GM18951 (cell line): ENCODE measurements at regions not wholly inside any gene's neighbourhood (a gene's known extent, or its start where the extent isn't known, plus 50 kb on each side); places are given as distances from the start of the nearest gene placed in this dataset.

Source experiments
- POLR2A ChIP-seq: IDR thresholded peaks from 4 replicates; pipeline ENCODE4 v1.6.1; 2011; ENCODE audit warnings: mild to moderate bottlenecking; ENCODE audit not compliant: insufficient read length, insufficient read depth; ENCODE audit errors: extremely low read depth
- in situ Hi-C: fragments of 300-500 bp; cut with MboI; formaldehyde crosslinking; loops from one replicate; pipeline ENCODE4 v1.12.0; 2022; ENCODE audit warnings: low sequenced_read_pairs, mixed read lengths, inconsistent platforms; ENCODE audit not compliant: unreplicated experiment

GRCh38 chr10:8969853-8970252 lies 915.4 kb downstream of the GATA3 start:
- no peak for TF ChIP-seq POLR2A
- in situ Hi-C loops = no loop called here

GRCh38 chr10:8975535-8975934 lies 921.0 kb downstream of the GATA3 start:
- no peak for TF ChIP-seq POLR2A
- in situ Hi-C loops = no loop called here

GRCh38 chr10:8978100-8978499 lies 923.6 kb downstream of the GATA3 start:
- no peak for TF ChIP-seq POLR2A
- in situ Hi-C loops = no loop called here

- no peak for TF ChIP-seq POLR2A
- in situ Hi-C loops = no loop called here
Observed at GRCh38 chr10:8979976-8980375, 925.5 kb downstream of the GATA3 start.

- in situ Hi-C loops = no loop called here
- TF ChIP-seq POLR2A = no peak
Observed at GRCh38 chr10:8981277-8981676, 926.8 kb downstream of the GATA3 start.

- in situ Hi-C loops = no loop called here
Observed at GRCh38 chr10:8985651-8986050, 931.2 kb downstream of the GATA3 start.

GRCh38 chr10:8986975-8987374 lies 932.5 kb downstream of the GATA3 start:
- TF ChIP-seq POLR2A = no peak
- in situ Hi-C loops = no loop called here

More at GRCh38 chr10:8985651-8986050, 931.2 kb downstream of the GATA3 start:
- no peak for TF ChIP-seq POLR2A

- in situ Hi-C loops = no loop called here
Observed at GRCh38 chr10:8987712-8988111, 933.2 kb downstream of the GATA3 start.

GRCh38 chr10:8990280-8990987 lies 935.9 kb downstream of the GATA3 start:
- in situ Hi-C loops = no loop called here
- no peak for TF ChIP-seq POLR2A

More at GRCh38 chr10:8987712-8988111, 933.2 kb downstream of the GATA3 start:
- no peak for TF ChIP-seq POLR2A

- no peak for TF ChIP-seq POLR2A
- in situ Hi-C loops = no loop called here
Observed at GRCh38 chr10:8992009-8992408, 937.5 kb downstream of the GATA3 start.

GRCh38 chr10:8993864-8994263 lies 939.4 kb downstream of the GATA3 start:
- in situ Hi-C loops = no loop called here
- TF ChIP-seq POLR2A = no peak

GRCh38 chr10:8998751-8999150 lies 944.3 kb downstream of the GATA3 start:
- in situ Hi-C loops = no loop called here
- TF ChIP-seq POLR2A = no peak

GRCh38 chr10:9003122-9003521 lies 948.6 kb downstream of the GATA3 start:
- in situ Hi-C loops = no loop called here
- TF ChIP-seq POLR2A = no peak

- in situ Hi-C loops = no loop called here
- TF ChIP-seq POLR2A = no peak
Observed at GRCh38 chr10:9004736-9005135, 950.2 kb downstream of the GATA3 start.
